ENCODE measurements at regions not wholly inside any gene's neighbourhood (a gene's known extent, or its start where the extent isn't known, plus 50 kb on each side); places are given as distances from the start of the nearest gene placed in this dataset.

DNA sequence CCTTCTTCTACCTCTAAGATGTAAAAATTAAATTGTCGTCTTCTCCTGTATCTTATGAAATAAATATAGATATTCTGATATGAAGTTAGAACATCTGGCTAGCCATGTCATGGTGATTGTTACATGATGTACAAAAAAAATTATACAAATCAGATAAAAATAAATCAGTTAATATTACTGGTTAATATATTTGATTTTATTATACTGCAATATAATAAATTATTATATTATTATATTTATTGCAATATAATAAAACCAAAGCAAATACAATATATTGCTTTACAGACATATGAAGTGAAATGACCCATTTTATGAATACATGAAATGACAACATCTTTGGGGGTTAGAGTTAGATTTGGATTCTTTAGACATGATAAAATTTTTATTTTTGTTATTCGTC lies 72.3 kb upstream of the NAALADL2 start:
- Mint-ChIP-seq H3K36me3 (ENCODE audit: low read depth) (no peaks in the 10 kb centered on the region), H3K27ac (no peak overlapping the region), H3K4me1 (no peaks in the 10 kb centered on the region), H3K4me3 (no peak overlapping the region), H3K9me3 (no peaks in the 10 kb centered on the region), H3K27me3 (ENCODE audit: low read depth, poor library complexity) (peaks cover 3% of the 10 kb centered on the region)
- TF ChIP-seq, protein P1, sequence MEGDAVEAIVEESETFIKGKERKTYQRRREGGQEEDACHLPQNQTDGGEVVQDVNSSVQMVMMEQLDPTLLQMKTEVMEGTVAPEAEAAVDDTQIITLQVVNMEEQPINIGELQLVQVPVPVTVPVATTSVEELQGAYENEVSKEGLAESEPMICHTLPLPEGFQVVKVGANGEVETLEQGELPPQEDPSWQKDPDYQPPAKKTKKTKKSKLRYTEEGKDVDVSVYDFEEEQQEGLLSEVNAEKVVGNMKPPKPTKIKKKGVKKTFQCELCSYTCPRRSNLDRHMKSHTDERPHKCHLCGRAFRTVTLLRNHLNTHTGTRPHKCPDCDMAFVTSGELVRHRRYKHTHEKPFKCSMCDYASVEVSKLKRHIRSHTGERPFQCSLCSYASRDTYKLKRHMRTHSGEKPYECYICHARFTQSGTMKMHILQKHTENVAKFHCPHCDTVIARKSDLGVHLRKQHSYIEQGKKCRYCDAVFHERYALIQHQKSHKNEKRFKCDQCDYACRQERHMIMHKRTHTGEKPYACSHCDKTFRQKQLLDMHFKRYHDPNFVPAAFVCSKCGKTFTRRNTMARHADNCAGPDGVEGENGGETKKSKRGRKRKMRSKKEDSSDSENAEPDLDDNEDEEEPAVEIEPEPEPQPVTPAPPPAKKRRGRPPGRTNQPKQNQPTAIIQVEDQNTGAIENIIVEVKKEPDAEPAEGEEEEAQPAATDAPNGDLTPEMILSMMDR (IDR thresholded peaks at IDR 0.05): no peak
- DNase-seq: no peak

DNA sequence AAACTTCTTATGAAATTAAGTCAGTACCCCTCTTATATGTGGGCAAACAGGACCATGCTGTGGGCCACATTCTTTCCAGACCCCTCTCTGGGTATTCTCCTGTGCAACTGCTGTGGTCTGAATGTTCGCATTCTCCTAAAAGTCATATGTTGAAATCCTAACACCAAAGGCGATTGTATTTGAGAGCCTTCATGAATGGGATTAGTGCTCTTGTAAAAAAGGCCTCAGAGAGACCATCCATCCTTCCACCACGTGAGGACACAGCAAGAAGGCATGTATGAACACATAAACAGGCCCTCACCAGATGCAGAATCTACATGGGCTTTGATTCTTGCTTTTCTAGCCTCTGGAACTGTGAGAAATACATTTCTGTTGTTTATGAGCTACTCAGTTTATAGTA lies 68.0 kb upstream of the NAALADL2 start:
- no peak for DNase-seq
- H3K4me3 Mint-ChIP-seq: no peak overlapping the region
- H3K27me3 Mint-ChIP-seq (ENCODE audit: low read depth, poor library complexity): peaks cover 3% of the 10 kb centered on the region
- TF ChIP-seq, protein P1 (IDR thresholded peaks at IDR 0.05): no peak
- no peaks in the 10 kb centered on the region for H3K36me3 Mint-ChIP-seq (ENCODE audit: low read depth)
- no peak overlapping the region for H3K27ac Mint-ChIP-seq
- H3K4me1 Mint-ChIP-seq: no peaks in the 10 kb centered on the region
- no peaks in the 10 kb centered on the region for H3K9me3 Mint-ChIP-seq

DNA sequence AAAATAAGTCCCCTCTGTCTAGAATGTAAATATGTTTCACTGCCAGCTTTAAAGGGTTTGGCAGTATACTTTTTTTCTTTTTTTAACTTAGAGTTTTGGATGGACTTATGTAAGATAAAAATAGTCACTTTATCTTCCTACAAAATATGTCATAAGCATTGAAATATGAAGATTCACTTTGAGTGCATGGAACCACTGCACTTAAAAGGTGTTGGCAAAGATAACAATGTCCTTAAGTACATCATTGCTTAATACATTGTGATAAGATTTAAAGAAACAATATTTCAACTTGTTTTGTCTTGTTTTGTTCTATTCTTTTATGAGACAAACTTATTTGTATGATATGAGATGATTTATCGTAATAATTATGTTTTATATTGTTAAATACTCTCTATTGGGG lies 66.3 kb upstream of the NAALADL2 start:
- no peaks in the 10 kb centered on the region for H3K9me3 Mint-ChIP-seq
- H3K4me3 Mint-ChIP-seq: no peak overlapping the region
- no peaks in the 10 kb centered on the region for H3K4me1 Mint-ChIP-seq
- peaks cover 7% of the 10 kb centered on the region for H3K27me3 Mint-ChIP-seq (ENCODE audit: low read depth, poor library complexity)
- no peaks in the 10 kb centered on the region for H3K36me3 Mint-ChIP-seq (ENCODE audit: low read depth)
- no peak for DNase-seq
- no peak overlapping the region for H3K27ac Mint-ChIP-seq
- TF ChIP-seq, protein P1 (IDR thresholded peaks at IDR 0.05): no peak

Data from nephron progenitor cell (in vitro differentiated cells).